ENCODE measurements at regions not wholly inside any gene's neighbourhood (a gene's known extent, or its start where the extent isn't known, plus 50 kb on each side); places are given as distances from the start of the nearest gene placed in this dataset.

- 96 to 100% methylated on average over 2 of the region's 2 CpGs for WGBS, 2 experiments (ENCODE audit: insufficient coverage in 1 of 2, insufficient read length in 1 of 2)
- Histone ChIP-seq H3K27me3 (ENCODE audit: control insufficient read depth, insufficient read depth, low read length, poor library complexity, severe bottlenecking) (no peaks in the 10 kb centered on the region), H3K27ac (ENCODE audit: low read depth, low read length) (no peak overlapping the region), H3K4me1 (ENCODE audit: control insufficient read depth, insufficient read depth, low read length) (no peaks in the 10 kb centered on the region), H3K4me3 (ENCODE audit: low read length) (no peak overlapping the region), H3K9me3 (ENCODE audit: control insufficient read depth, low read length) (peaks cover 9% of the 10 kb centered on the region), H3K36me3 (ENCODE audit: control insufficient read depth, insufficient read depth, low read length) (no peaks in the 10 kb centered on the region), H3K9ac (ENCODE audit: extremely low read depth, low read length, poor library complexity, severe bottlenecking) (no peak overlapping the region)
- Mint-ChIP-seq H3K9me3 (no peaks in the 10 kb centered on the region), H3K4me3 (no peak overlapping the region), H3K36me3 (ENCODE audit: low read depth) (no peaks in the 10 kb centered on the region), H3K27me3 (ENCODE audit: insufficient read depth) (no peaks in the 10 kb centered on the region), H3K4me1 (no peaks in the 10 kb centered on the region), H3K27ac (no peak overlapping the region)
- TF ChIP-seq, protein P1, sequence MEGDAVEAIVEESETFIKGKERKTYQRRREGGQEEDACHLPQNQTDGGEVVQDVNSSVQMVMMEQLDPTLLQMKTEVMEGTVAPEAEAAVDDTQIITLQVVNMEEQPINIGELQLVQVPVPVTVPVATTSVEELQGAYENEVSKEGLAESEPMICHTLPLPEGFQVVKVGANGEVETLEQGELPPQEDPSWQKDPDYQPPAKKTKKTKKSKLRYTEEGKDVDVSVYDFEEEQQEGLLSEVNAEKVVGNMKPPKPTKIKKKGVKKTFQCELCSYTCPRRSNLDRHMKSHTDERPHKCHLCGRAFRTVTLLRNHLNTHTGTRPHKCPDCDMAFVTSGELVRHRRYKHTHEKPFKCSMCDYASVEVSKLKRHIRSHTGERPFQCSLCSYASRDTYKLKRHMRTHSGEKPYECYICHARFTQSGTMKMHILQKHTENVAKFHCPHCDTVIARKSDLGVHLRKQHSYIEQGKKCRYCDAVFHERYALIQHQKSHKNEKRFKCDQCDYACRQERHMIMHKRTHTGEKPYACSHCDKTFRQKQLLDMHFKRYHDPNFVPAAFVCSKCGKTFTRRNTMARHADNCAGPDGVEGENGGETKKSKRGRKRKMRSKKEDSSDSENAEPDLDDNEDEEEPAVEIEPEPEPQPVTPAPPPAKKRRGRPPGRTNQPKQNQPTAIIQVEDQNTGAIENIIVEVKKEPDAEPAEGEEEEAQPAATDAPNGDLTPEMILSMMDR (conservative IDR thresholded peaks at IDR 0.05) = no peak
- no peak for DNase-seq
Measured at GRCh38 chr7:41164440-41164839, 538.5 kb downstream of the INHBA start.

GRCh38 chr7:41163991-41164390 lies 538.9 kb downstream of the INHBA start:
- WGBS, 2 experiments (ENCODE audit: insufficient coverage in 1 of 2, insufficient read length in 1 of 2) = 67 to 77% methylated on average over 2 to 3 of the region's 3 CpGs
- Histone ChIP-seq H3K9ac (ENCODE audit: extremely low read depth, low read length, poor library complexity, severe bottlenecking) (no peak overlapping the region), H3K27ac (ENCODE audit: low read depth, low read length) (no peak overlapping the region), H3K36me3 (ENCODE audit: control insufficient read depth, insufficient read depth, low read length) (no peaks in the 10 kb centered on the region), H3K9me3 (ENCODE audit: control insufficient read depth, low read length) (peaks cover 9% of the 10 kb centered on the region), H3K27me3 (ENCODE audit: control insufficient read depth, insufficient read depth, low read length, poor library complexity, severe bottlenecking) (no peaks in the 10 kb centered on the region), H3K4me1 (ENCODE audit: control insufficient read depth, insufficient read depth, low read length) (no peaks in the 10 kb centered on the region), H3K4me3 (ENCODE audit: low read length) (no peak overlapping the region)
- Mint-ChIP-seq H3K36me3 (ENCODE audit: low read depth) (no peaks in the 10 kb centered on the region), H3K9me3 (no peaks in the 10 kb centered on the region), H3K27me3 (ENCODE audit: insufficient read depth) (no peaks in the 10 kb centered on the region), H3K4me3 (no peak overlapping the region), H3K4me1 (no peaks in the 10 kb centered on the region), H3K27ac (no peak overlapping the region)
- peak; percentile 49 for DNase-seq
- TF ChIP-seq, protein P1 (conservative IDR thresholded peaks at IDR 0.05) = no peak

DNA sequence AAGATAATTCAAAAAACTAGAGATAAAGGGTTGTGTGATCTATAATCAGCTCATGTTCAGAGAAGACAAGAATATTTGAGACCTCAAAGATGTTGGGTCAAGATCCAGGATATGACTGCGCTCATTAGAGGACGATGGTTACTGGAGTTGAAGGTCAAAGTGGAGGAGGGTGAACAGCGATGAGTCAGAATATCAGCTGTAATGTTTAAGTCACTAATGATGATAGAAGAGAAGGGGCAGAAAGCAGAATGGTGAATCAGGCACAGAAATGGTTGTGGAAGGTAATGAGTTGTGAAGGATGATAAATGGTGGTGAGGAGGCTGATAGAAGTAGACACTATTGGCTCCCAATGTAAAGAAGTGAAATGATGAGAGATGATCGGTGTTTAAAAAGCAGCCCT lies 540.3 kb downstream of the INHBA start:
- WGBS, 2 experiments (ENCODE audit: insufficient coverage in 1 of 2, insufficient read length in 1 of 2) = 94 to 100% methylated on average over 4 of the region's 4 CpGs
- no peak overlapping the region for H3K4me3 ChIP-seq (ENCODE audit: low read length)
- H3K27me3 Mint-ChIP-seq (ENCODE audit: insufficient read depth) = no peaks in the 10 kb centered on the region
- no peaks in the 10 kb centered on the region for H3K9me3 Mint-ChIP-seq
- no peaks in the 10 kb centered on the region for H3K36me3 ChIP-seq (ENCODE audit: control insufficient read depth, insufficient read depth, low read length)
- H3K36me3 Mint-ChIP-seq (ENCODE audit: low read depth) = no peaks in the 10 kb centered on the region
- H3K9ac ChIP-seq (ENCODE audit: extremely low read depth, low read length, poor library complexity, severe bottlenecking) = no peak overlapping the region
- TF ChIP-seq, protein P1 (conservative IDR thresholded peaks at IDR 0.05) = no peak
- H3K27ac Mint-ChIP-seq = no peak overlapping the region
- H3K4me3 Mint-ChIP-seq = no peak overlapping the region
- H3K27ac ChIP-seq (ENCODE audit: low read depth, low read length) = no peak overlapping the region
- no peaks in the 10 kb centered on the region for H3K4me1 Mint-ChIP-seq
- H3K4me1 ChIP-seq (ENCODE audit: control insufficient read depth, insufficient read depth, low read length) = no peaks in the 10 kb centered on the region
- peaks cover 9% of the 10 kb centered on the region for H3K9me3 ChIP-seq (ENCODE audit: control insufficient read depth, low read length)
- no peaks in the 10 kb centered on the region for H3K27me3 ChIP-seq (ENCODE audit: control insufficient read depth, insufficient read depth, low read length, poor library complexity, severe bottlenecking)
- no peak for DNase-seq
